ENCODE measurements at regions not wholly inside any gene's neighbourhood (a gene's known extent, or its start where the extent isn't known, plus 50 kb on each side); places are given as distances from the start of the nearest gene placed in this dataset.

GRCh38 chr1:87696483-87696882 lies 367.8 kb downstream of the LMO4 start:
- Histone ChIP-seq H3K27me3 (ENCODE audit: control insufficient read depth, insufficient read depth, low read length) (no peaks in the 10 kb centered on the region), H3K27ac (ENCODE audit: low read depth in 2 of 2, low read length in 2 of 2) (no peak overlapping the region), H3K4me1 (ENCODE audit: control insufficient read depth in 2 of 3, insufficient read depth in 2 of 3, low read depth in 1 of 3, low read length in 3 of 3) (no peaks in the 10 kb centered on the region), H3K4me3 (ENCODE audit: low read length in 3 of 3) (no peak overlapping the region), H3K36me3 (ENCODE audit: control insufficient read depth in 2 of 3, insufficient read depth in 3 of 3, low read length in 3 of 3) (no peaks in the 10 kb centered on the region), H3K9me3 (ENCODE audit: control insufficient read depth in 2 of 3, insufficient read depth in 1 of 3, low read length in 3 of 3) (peaks cover 0 to 7% (median 0%) of the 10 kb centered on the region in 3 donors), H3K9ac (ENCODE audit: low read length in 3 of 3) (no peak overlapping the region)
- FAIRE-seq (no peak), DNase-seq (no peak)
- intact Hi-C loops (cut with DNase I): no loop called here
- TF ChIP-seq CTCF (IDR thresholded peaks at IDR 0.05; ENCODE audit: borderline replicate concordance, extremely low read depth, insufficient read depth): no peak

- Histone ChIP-seq H3K4me3 (ENCODE audit: low read length in 3 of 3) (no peak overlapping the region), H3K36me3 (ENCODE audit: control insufficient read depth in 2 of 3, insufficient read depth in 3 of 3, low read length in 3 of 3) (no peaks in the 10 kb centered on the region), H3K27ac (ENCODE audit: low read depth in 2 of 2, low read length in 2 of 2) (no peak overlapping the region), H3K4me1 (ENCODE audit: control insufficient read depth in 2 of 3, insufficient read depth in 2 of 3, low read depth in 1 of 3, low read length in 3 of 3) (no peaks in the 10 kb centered on the region), H3K9me3 (ENCODE audit: control insufficient read depth in 2 of 3, insufficient read depth in 1 of 3, low read length in 3 of 3) (peaks cover 0 to 10% (median 2%) of the 10 kb centered on the region in 3 donors), H3K27me3 (ENCODE audit: control insufficient read depth, insufficient read depth, low read length) (no peaks in the 10 kb centered on the region), H3K9ac (ENCODE audit: low read length in 3 of 3) (no peak overlapping the region)
- TF ChIP-seq CTCF (IDR thresholded peaks at IDR 0.05; ENCODE audit: borderline replicate concordance, extremely low read depth, insufficient read depth): no peak
- intact Hi-C loops (cut with DNase I): no loop called here
- no peak for FAIRE-seq
- DNase-seq: no peak
These were observed 373.8 kb downstream of the LMO4 start for GRCh38 chr1:87702455-87702854.

DNA sequence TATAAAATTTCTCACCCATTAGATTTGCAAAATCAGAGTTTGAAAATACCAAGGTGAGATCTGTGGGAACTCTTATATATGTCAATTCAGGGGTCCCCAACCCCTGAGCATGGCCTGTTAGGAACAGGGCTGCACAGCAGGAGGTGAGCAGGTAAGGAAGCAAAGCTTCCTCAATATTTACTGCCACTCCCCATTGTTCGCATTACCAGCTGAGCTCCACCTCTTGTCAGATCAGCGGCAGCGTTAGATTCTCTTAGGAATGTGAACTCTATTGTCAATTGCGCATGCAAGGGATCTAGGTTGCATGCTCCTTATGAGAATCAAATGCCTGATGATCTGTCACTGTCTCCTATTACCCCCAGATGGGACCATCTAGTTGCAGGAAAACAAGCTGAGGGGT lies 376.6 kb downstream of the LMO4 start:
- Histone ChIP-seq H3K4me1 (ENCODE audit: control insufficient read depth in 2 of 3, insufficient read depth in 2 of 3, low read depth in 1 of 3, low read length in 3 of 3) (no peaks in the 10 kb centered on the region), H3K9ac (ENCODE audit: low read length in 3 of 3) (no peak overlapping the region), H3K36me3 (ENCODE audit: control insufficient read depth in 2 of 3, insufficient read depth in 3 of 3, low read length in 3 of 3) (no peaks in the 10 kb centered on the region), H3K9me3 (ENCODE audit: control insufficient read depth in 2 of 3, insufficient read depth in 1 of 3, low read length in 3 of 3) (peaks cover 0 to 10% (median 2%) of the 10 kb centered on the region in 3 donors), H3K27me3 (ENCODE audit: control insufficient read depth, insufficient read depth, low read length) (no peaks in the 10 kb centered on the region), H3K27ac (ENCODE audit: low read depth in 2 of 2, low read length in 2 of 2) (no peak overlapping the region), H3K4me3 (ENCODE audit: low read length in 3 of 3) (no peak overlapping the region)
- no peak for FAIRE-seq
- DNase-seq: no peak
- intact Hi-C loops (cut with DNase I): no loop called here
- TF ChIP-seq CTCF (IDR thresholded peaks at IDR 0.05; ENCODE audit: borderline replicate concordance, extremely low read depth, insufficient read depth): no peak

DNA sequence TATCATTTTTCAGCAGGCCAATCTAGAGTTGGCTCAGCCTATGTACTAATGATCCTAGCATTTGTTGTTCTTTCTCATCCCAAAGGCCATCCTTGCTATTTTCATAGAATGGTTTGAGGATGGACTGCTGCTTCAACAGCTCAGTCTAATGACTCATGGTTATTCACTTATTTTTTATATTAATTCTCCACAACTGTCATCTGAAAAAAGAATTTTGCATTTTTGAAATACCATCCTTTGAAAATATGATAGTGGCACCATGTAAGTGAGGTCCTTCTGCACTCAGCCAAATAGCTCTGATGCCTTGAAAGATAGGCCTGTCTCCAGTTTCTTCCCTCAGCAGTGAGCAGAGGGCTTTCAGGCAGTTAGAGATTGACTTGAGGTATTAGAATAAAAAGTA lies 377.5 kb downstream of the LMO4 start:
- H3K27me3 ChIP-seq (ENCODE audit: control insufficient read depth, insufficient read depth, low read length): no peaks in the 10 kb centered on the region
- H3K4me3 ChIP-seq (ENCODE audit: low read length in 3 of 3): no peak overlapping the region
- intact Hi-C loops (cut with DNase I): no loop called here
- no peaks in the 10 kb centered on the region for H3K36me3 ChIP-seq (ENCODE audit: control insufficient read depth in 2 of 3, insufficient read depth in 3 of 3, low read length in 3 of 3)
- no peak for FAIRE-seq
- H3K9ac ChIP-seq (ENCODE audit: low read length in 3 of 3): no peak overlapping the region
- no peak overlapping the region for H3K27ac ChIP-seq (ENCODE audit: low read depth in 2 of 2, low read length in 2 of 2)
- TF ChIP-seq CTCF (IDR thresholded peaks at IDR 0.05; ENCODE audit: borderline replicate concordance, extremely low read depth, insufficient read depth): no peak
- DNase-seq: no peak
- peaks cover 0 to 3% (median 2%) of the 10 kb centered on the region in 3 donors for H3K9me3 ChIP-seq (ENCODE audit: control insufficient read depth in 2 of 3, insufficient read depth in 1 of 3, low read length in 3 of 3)
- H3K4me1 ChIP-seq (ENCODE audit: control insufficient read depth in 2 of 3, insufficient read depth in 2 of 3, low read depth in 1 of 3, low read length in 3 of 3): no peaks in the 10 kb centered on the region
